ENCODE measurements at regions not wholly inside any gene's neighbourhood (a gene's known extent, or its start where the extent isn't known, plus 50 kb on each side); places are given as distances from the start of the nearest gene placed in this dataset.

GRCh38 chr13:47004540-47004939, 107.7 kb upstream of the HTR2A start:
- no peak overlapping the region for H3K27ac ChIP-seq (ENCODE audit: low read length in 2 of 2)
- no peaks in the 10 kb centered on the region for H3K4me1 Mint-ChIP-seq
- CTCF ChIA-PET, result interaction anchor here (0.6 to 1.3 kb wide), 2 partner anchors 9 to 171 kb away, joined by 4 to 5 read pairs; no protein-coding TSS in a partner anchor
- peaks cover 39% of the 10 kb centered on the region for H3K27me3 Mint-ChIP-seq
- H3K4me2 ChIP-seq (replicated peaks; ENCODE audit: low read depth, low read length, poor library complexity, severe bottlenecking), result no peak overlapping the region
- no peak overlapping the region for H3K4me3 ChIP-seq (ENCODE audit: control extremely low read depth in 1 of 5, extremely low read depth in 1 of 5, insufficient read depth in 1 of 5, low read depth in 2 of 5, low read length in 4 of 5)
- ATAC-seq (ENCODE audit: low read depth), result no peak
- no peak overlapping the region for H3K9ac ChIP-seq (ENCODE audit: low read length)
- H3K27me3 ChIP-seq (replicated peaks in 1 of 4; ENCODE audit: control extremely low read depth in 1 of 4, control insufficient read depth in 3 of 4, insufficient read depth in 4 of 4, low read length in 3 of 4), result peaks cover 0 to 6% (median 1%) of the 10 kb centered on the region in 4 experiments
- intact Hi-C loops (cut with micrococcal nuclease), result no loop called here
- no peaks in the 10 kb centered on the region for H3K36me3 ChIP-seq (replicated peaks in 1 of 2; ENCODE audit: control extremely low read depth in 1 of 2, control insufficient read depth in 1 of 2, extremely low read depth in 1 of 2, insufficient read depth in 2 of 2, low read length in 1 of 2)
- H3K4me3 Mint-ChIP-seq, result no peak overlapping the region
- no peak for DNase-seq
- peaks cover 0 to 6% (median 0%) of the 10 kb centered on the region in 3 donors for H3K9me3 ChIP-seq (ENCODE audit: control extremely low read depth in 1 of 3, control insufficient read depth in 2 of 3, insufficient read depth in 1 of 3, low read length in 2 of 3)
- POLR2A ChIA-PET, result no interaction called here
- H3K79me2 ChIP-seq (ENCODE audit: control insufficient read depth, insufficient read depth, low read length), result no peaks in the 10 kb centered on the region
- WGBS (ENCODE audit: insufficient coverage), result 50% methylated on average over 1 of the region's 1 CpG
- H3K4me1 ChIP-seq (ENCODE audit: control insufficient read depth in 2 of 2, insufficient read depth in 2 of 2, low read length in 2 of 2), result no peaks in the 10 kb centered on the region
- no peak overlapping the region for H3K27ac Mint-ChIP-seq
- no peaks in the 10 kb centered on the region for H4K20me1 ChIP-seq (ENCODE audit: control insufficient read depth, insufficient read depth, low read length, poor library complexity, severe bottlenecking)
- peaks cover 2% of the 10 kb centered on the region for H3K9me3 Mint-ChIP-seq (ENCODE audit: insufficient read depth)
- no peak overlapping the region for H2AFZ ChIP-seq (ENCODE audit: insufficient read depth, low read depth, low read length, poor library complexity, severe bottlenecking)
- TF ChIP-seq CTCF (IDR thresholded peaks at IDR 0.05), result no peak
- TF ChIP-seq EZH2 (IDR thresholded peaks at IDR 0.05; ENCODE audit: borderline replicate concordance, insufficient read depth, low read depth, low read length, poor library complexity, severe bottlenecking), result no peak

GRCh38 chr13:47004027-47004426, 107.2 kb upstream of the HTR2A start:
- CTCF ChIA-PET, result interaction anchor here (1.3 kb wide), 1 partner anchor 8 kb away, joined by 5 read pairs; no protein-coding TSS in a partner anchor
- WGBS (ENCODE audit: insufficient coverage), result no CpG with 5 or more reads among the region's 2 CpGs

More at GRCh38 chr13:47004027-47004426, 107.2 kb upstream of the HTR2A start:
- no peaks in the 10 kb centered on the region for H3K36me3 ChIP-seq (replicated peaks in 1 of 2; ENCODE audit: control extremely low read depth in 1 of 2, control insufficient read depth in 1 of 2, extremely low read depth in 1 of 2, insufficient read depth in 2 of 2, low read length in 1 of 2)
- no peaks in the 10 kb centered on the region for H4K20me1 ChIP-seq (ENCODE audit: control insufficient read depth, insufficient read depth, low read length, poor library complexity, severe bottlenecking)
- H3K4me3 ChIP-seq (ENCODE audit: control extremely low read depth in 1 of 5, extremely low read depth in 1 of 5, insufficient read depth in 1 of 5, low read depth in 2 of 5, low read length in 4 of 5), result no peak overlapping the region
- no peak overlapping the region for H2AFZ ChIP-seq (ENCODE audit: insufficient read depth, low read depth, low read length, poor library complexity, severe bottlenecking)
- POLR2A ChIA-PET, result no interaction called here
- H3K4me1 ChIP-seq (ENCODE audit: control insufficient read depth in 2 of 2, insufficient read depth in 2 of 2, low read length in 2 of 2), result no peaks in the 10 kb centered on the region
- peaks cover 0 to 6% (median 0%) of the 10 kb centered on the region in 3 donors for H3K9me3 ChIP-seq (ENCODE audit: control extremely low read depth in 1 of 3, control insufficient read depth in 2 of 3, insufficient read depth in 1 of 3, low read length in 2 of 3)
- TF ChIP-seq CTCF (IDR thresholded peaks at IDR 0.05) (no peak), EZH2 (IDR thresholded peaks at IDR 0.05; ENCODE audit: borderline replicate concordance, insufficient read depth, low read depth, low read length, poor library complexity, severe bottlenecking) (no peak)
- Mint-ChIP-seq H3K4me3 (no peak overlapping the region), H3K27ac (no peak overlapping the region), H3K27me3 (peaks cover 39% of the 10 kb centered on the region), H3K4me1 (no peaks in the 10 kb centered on the region), H3K9me3 (ENCODE audit: insufficient read depth) (peaks cover 2% of the 10 kb centered on the region)
- DNase-seq (no peak), ATAC-seq (ENCODE audit: low read depth) (no peak)
- H3K4me2 ChIP-seq (replicated peaks; ENCODE audit: low read depth, low read length, poor library complexity, severe bottlenecking), result no peak overlapping the region
- H3K27ac ChIP-seq (ENCODE audit: low read length in 2 of 2), result no peak overlapping the region
- peaks cover 0 to 6% (median 1%) of the 10 kb centered on the region in 4 experiments for H3K27me3 ChIP-seq (replicated peaks in 1 of 4; ENCODE audit: control extremely low read depth in 1 of 4, control insufficient read depth in 3 of 4, insufficient read depth in 4 of 4, low read length in 3 of 4)
- H3K79me2 ChIP-seq (ENCODE audit: control insufficient read depth, insufficient read depth, low read length), result no peaks in the 10 kb centered on the region
- intact Hi-C loops (cut with micrococcal nuclease), result no loop called here
- no peak overlapping the region for H3K9ac ChIP-seq (ENCODE audit: low read length)

Measured in B cell (primary cell).